B cell (primary cell): ENCODE measurements at regions not wholly inside any gene's neighbourhood (a gene's known extent, or its start where the extent isn't known, plus 50 kb on each side); places are given as distances from the start of the nearest gene placed in this dataset. TPM values are rescaled to one million over a fixed set of nuclear protein-coding genes. Genes with fewer than 3 reads are reported as not detected.
"Not testable (repeated sequence)": the region's sequence is repeated elsewhere in the genome, so short reads cannot be mapped to it uniquely, and the experiment has no call there.

Experiments
- ATAC-seq: fragments of 200-7000 bp; cut with Tn5 transposase; one replicate; pipeline ENCODE4 v1.10.0; 2021; ENCODE audit warnings: low read depth, mild to moderate bottlenecking, moderate number of reproducible peaks, moderate library complexity
- CTCF ChIA-PET: fragments of 350-600 bp; sonication (Branson Sonifier 250); formaldehyde crosslinking; loops from one replicate; lab custom pipeline; 2021; ENCODE audit warnings: antibody characterized with exemption, inconsistent platforms; lab: Charles Lee
- POLR2A ChIA-PET: fragments of 350-600 bp; sonication (Branson Sonifier 250); formaldehyde crosslinking; loops from one replicate; lab custom pipeline; 2021; ENCODE audit warnings: antibody characterized with exemption; lab: Charles Lee
- DNase-seq: peaks from one replicate; pipeline ENCODE4 v3.0.0; 2013
- H2AFZ ChIP-seq: 2 replicates; pipeline ENCODE4 v1.6.1; 2012; ENCODE audit warnings: mild to moderate bottlenecking, low read depth, low read length; ENCODE audit not compliant: insufficient read depth, poor library complexity, severe bottlenecking
- H3K27ac ChIP-seq, 2 donors: 1 replicate in 1 of 2; 2 replicates in 1 of 2; pipeline ENCODE4 v1.5.1; 2012 to 2013; ENCODE audit warnings: low read length in 2 of 2, mild to moderate bottlenecking in 2 of 2, moderate library complexity in 1 of 2
- H3K27me3 ChIP-seq, 4 experiments: fragments of 200-600 bp in 1 of 4; sonication (generic) in 1 of 4; replicated peaks in 1 of 4; 1 replicate in 2 of 4; 2 replicates in 2 of 4; pipeline versions ENCODE4 v1.6.1 to v1.7.0; 2013 to 2016; ENCODE audit warnings: low read length in 3 of 4, mild to moderate bottlenecking in 2 of 4, mixed read lengths in 1 of 4, moderate library complexity in 1 of 4; ENCODE audit not compliant: insufficient read depth in 4 of 4, control insufficient read depth in 3 of 4; ENCODE audit errors: control extremely low read depth in 1 of 4
- H3K36me3 ChIP-seq, 2 experiments: replicated peaks in 1 of 2; 1 replicate in 1 of 2; 2 replicates in 1 of 2; pipeline versions ENCODE4 v1.6.1 to v1.7.1; 2013; ENCODE audit warnings: low read length in 1 of 2; ENCODE audit not compliant: insufficient read depth in 2 of 2, control insufficient read depth in 1 of 2; ENCODE audit errors: control extremely low read depth in 1 of 2, extremely low read depth in 1 of 2
- H3K4me1 ChIP-seq, 2 donors: fragments of 200-600 bp in 1 of 2; sonication (generic) in 1 of 2; 1 replicate in 1 of 2; 2 replicates in 1 of 2; pipeline versions ENCODE4 v1.5.1 to v1.6.1; 2013 to 2017; ENCODE audit warnings: low read length in 2 of 2; ENCODE audit not compliant: control insufficient read depth in 2 of 2, insufficient read depth in 2 of 2
- H3K4me2 ChIP-seq: replicated peaks from 2 replicates; pipeline ENCODE3; 2012; ENCODE audit warnings: mild to moderate bottlenecking, low read depth, low read length; ENCODE audit not compliant: poor library complexity, severe bottlenecking
- H3K4me3 ChIP-seq, 5 experiments: fragments of 200-600 bp in 1 of 5; sonication (generic) in 1 of 5; 1 replicate in 3 of 5; 2 replicates in 2 of 5; pipeline versions ENCODE4 v1.5.1 to v1.7.0; 2011 to 2016; ENCODE audit warnings: low read length in 4 of 5, mild to moderate bottlenecking in 4 of 5, low read depth in 2 of 5, control low read depth in 1 of 5, moderate library complexity in 1 of 5; ENCODE audit not compliant: insufficient read depth in 1 of 5; ENCODE audit errors: control extremely low read depth in 1 of 5, extremely low read depth in 1 of 5
- H3K79me2 ChIP-seq: fragments of 200-600 bp; sonication (generic); one replicate; pipeline ENCODE4 v1.6.0; 2016; ENCODE audit warnings: low read length; ENCODE audit not compliant: control insufficient read depth, insufficient read depth
- H3K9ac ChIP-seq: fragments of 200-600 bp; sonication (generic); 2 replicates; pipeline ENCODE4 v1.6.1; 2017; ENCODE audit warnings: mild to moderate bottlenecking, low read length, moderate library complexity
- H3K9me3 ChIP-seq, 3 donors: one replicate each; pipeline versions ENCODE4 v1.6.1 to v1.7.1; 2013; ENCODE audit warnings: low read length in 2 of 3; ENCODE audit not compliant: control insufficient read depth in 2 of 3, insufficient read depth in 1 of 3; ENCODE audit errors: control extremely low read depth in 1 of 3
- H4K20me1 ChIP-seq: 2 replicates; pipeline ENCODE4 v1.6.0; 2012; ENCODE audit warnings: mild to moderate bottlenecking, low read length; ENCODE audit not compliant: insufficient read depth, control insufficient read depth, poor library complexity, severe bottlenecking
- H3K27ac Mint-ChIP-seq: one replicate; pipeline ENCODE4 v1.8.0; 2021; ENCODE audit warnings: mixed read lengths
- H3K27me3 Mint-ChIP-seq: one replicate; pipeline ENCODE4 v1.8.0; 2021; ENCODE audit warnings: mixed read lengths
- H3K4me1 Mint-ChIP-seq: one replicate; pipeline ENCODE4 v1.8.0; 2021; ENCODE audit warnings: mixed read lengths
- H3K4me3 Mint-ChIP-seq: one replicate; pipeline ENCODE4 v1.8.0; 2021; ENCODE audit warnings: mixed read lengths
- H3K9me3 Mint-ChIP-seq: one replicate; pipeline ENCODE4 v1.8.0; 2022; ENCODE audit warnings: mixed read lengths; ENCODE audit not compliant: insufficient read depth
- WGBS: methylation state at CpG from one replicate; pipeline ENCODE4 v1.1.5; 2013; ENCODE audit warnings: missing lambda C conversion rate; ENCODE audit not compliant: insufficient coverage; 5-methylcytosine and 5-hydroxymethylcytosine counted together
- intact Hi-C: fragments of 100-400 bp; cut with micrococcal nuclease; formaldehyde crosslinking; loops from one replicate; pipeline ENCODE4 v1.10.0; 2022
- small RNA-seq: library from RNA; depleted of rRNA; stranded (forward); fragments of <200 nt; gene quantifications from one replicate; pipeline ENCODE3, GENCODE V24; 2012; ENCODE audit warnings: low replicate concordance, low read depth; ENCODE audit not compliant: insufficient read length

GRCh38 chr15:30842798-30843472 is 60.8 kb upstream of the FAN1 start:
- H3K36me3 ChIP-seq, intact Hi-C loops, H3K9ac ChIP-seq, H2AFZ ChIP-seq, H3K4me3 ChIP-seq, H3K27me3 Mint-ChIP-seq, H3K9me3 Mint-ChIP-seq, H3K27me3 ChIP-seq, H3K9me3 ChIP-seq, H3K27ac ChIP-seq, POLR2A ChIA-PET, H3K79me2 ChIP-seq, H3K27ac Mint-ChIP-seq, H4K20me1 ChIP-seq: not testable (repeated sequence)
- CTCF ChIA-PET, result interaction anchor here (0.6 kb wide), 1 partner anchor 179 kb away, joined by 3 read pairs; no protein-coding TSS in a partner anchor
- no CpG with 5 or more reads among the region's 5 CpGs for WGBS
- H3K4me1 ChIP-seq, result peaks cover 9 to 10% of the 10 kb centered on the region in 2 donors
- ATAC-seq, result peak; percentile 95
- H3K4me3 Mint-ChIP-seq, result peak overlapping the region; percentile 50
- DNase-seq, result peak; percentile 63
- H3K4me1 Mint-ChIP-seq, result peaks cover 11% of the 10 kb centered on the region
- H3K4me2 ChIP-seq, result peak overlapping the region; percentile 25

GRCh38 chr15:30845536-30845935 is 58.2 kb upstream of the FAN1 start:
- DNase-seq, H3K4me3 Mint-ChIP-seq, H3K27ac ChIP-seq, H3K4me3 ChIP-seq, POLR2A ChIA-PET, intact Hi-C loops, H4K20me1 ChIP-seq, ATAC-seq, H3K9ac ChIP-seq, H3K4me2 ChIP-seq, H3K27me3 Mint-ChIP-seq, H3K27me3 ChIP-seq, H3K9me3 ChIP-seq, H3K36me3 ChIP-seq, H3K79me2 ChIP-seq, H3K27ac Mint-ChIP-seq, H3K9me3 Mint-ChIP-seq, H2AFZ ChIP-seq: not testable (repeated sequence)
- H3K4me1 ChIP-seq, result peaks cover 9 to 10% of the 10 kb centered on the region in 2 donors
- whole genome bisulfite sequencing, result 91% methylated on average over 1 of the region's 1 CpG
- CTCF ChIA-PET, result interaction anchor here (1.2 to 1.8 kb wide), 2 partner anchors 13 to 284 kb away, joined by 3 to 4 read pairs; no protein-coding TSS in a partner anchor
- H3K4me1 Mint-ChIP-seq, result peaks cover 11% of the 10 kb centered on the region

Small RNA genes lying in the stretch of these regions (small RNA-seq; reads per million reads assigned to genes)
- not detected for gene RN7SL82P
